LNCaP clone FGC (cell line): ENCODE measurements at regions not wholly inside any gene's neighbourhood (a gene's known extent, or its start where the extent isn't known, plus 50 kb on each side); places are given as distances from the start of the nearest gene placed in this dataset.

ENCODE experiments used
- DNase-seq: peaks from one replicate; pipeline ENCODE4 v3.0.0-alpha.2; 2011; ENCODE audit warnings: low read depth
- H3K4me3 ChIP-seq: 2 replicates; pipeline ENCODE4 v1.5.1; 2011; ENCODE audit warnings: mild to moderate bottlenecking, low read depth, low read length, control low read depth
- CTCF ChIP-seq: IDR thresholded peaks from 2 replicates; pipeline ENCODE4 v1.5.1; 2012; ENCODE audit warnings: mild to moderate bottlenecking; ENCODE audit not compliant: control insufficient read depth, insufficient read depth; ENCODE audit errors: extremely low read depth

- H3K4me3 ChIP-seq = no peak overlapping the region
- DNase-seq = no peak
- TF ChIP-seq CTCF = no peak
These were observed 65.0 kb upstream of the TMEM18 start for GRCh38 chr2:742221-742620.

GRCh38 chr2:741195-741496 lies 63.9 kb upstream of the TMEM18 start:
- no peak for TF ChIP-seq CTCF
- no peak for DNase-seq
- H3K4me3 ChIP-seq = peak overlapping the region; percentile 55

- H3K4me3 ChIP-seq = peak overlapping the region; percentile 55
- DNase-seq = peak; percentile 87
These were observed 63.4 kb upstream of the TMEM18 start for GRCh38 chr2:740322-741194.

GRCh38 chr2:739864-740321 lies 62.7 kb upstream of the TMEM18 start:
- peak; percentile 27 for DNase-seq
- H3K4me3 ChIP-seq = peak overlapping the region; percentile 55

- TF ChIP-seq CTCF = no peak
- no peak for DNase-seq
- no peak overlapping the region for H3K4me3 ChIP-seq
These were observed 59.7 kb upstream of the TMEM18 start for GRCh38 chr2:736939-737338.

GRCh38 chr2:735670-736218 lies 58.5 kb upstream of the TMEM18 start:
- no peak for DNase-seq
- no peak for TF ChIP-seq CTCF
- H3K4me3 ChIP-seq = no peak overlapping the region

GRCh38 chr2:734496-734895 lies 57.3 kb upstream of the TMEM18 start:
- no peak overlapping the region for H3K4me3 ChIP-seq
- no peak for TF ChIP-seq CTCF
- no peak for DNase-seq

- DNase-seq = no peak
- no peak overlapping the region for H3K4me3 ChIP-seq
- TF ChIP-seq CTCF = no peak
These were observed 56.3 kb upstream of the TMEM18 start for GRCh38 chr2:733495-733894.
